Psoas muscle (tissue), 7 donors: ENCODE measurements at regions not wholly inside any gene's neighbourhood (a gene's known extent, or its start where the extent isn't known, plus 50 kb on each side); places are given as distances from the start of the nearest gene placed in this dataset.
A peak's percentile ranks its signal among the peaks of the same experiment; 100 is the strongest.

Experiments
- ATAC-seq, 4 donors: fragments of 200-7000 bp; cut with Tn5 transposase; one replicate each; pipeline ENCODE4 v1.9.1; 2020; ENCODE audit warnings: moderate library complexity in 3 of 4, mild to moderate bottlenecking in 2 of 4
- DNase-seq, 2 donors: peaks; one replicate each; pipeline ENCODE4 v3.0.0-alpha.2; 2020
- H3K27ac ChIP-seq: fragments of 200-600 bp; one replicate; pipeline ENCODE4 v1.8.0; 2022
- H3K27me3 ChIP-seq, 3 donors: fragments of 200-600 bp in 1 of 3; one replicate each; pipeline versions ENCODE4 v1.6.1 to v1.8.0; 2013 to 2022; ENCODE audit warnings: low read length in 2 of 3, mild to moderate bottlenecking in 2 of 3, moderate library complexity in 1 of 3; ENCODE audit not compliant: insufficient read depth in 3 of 3
- H3K36me3 ChIP-seq, 2 donors: fragments of 200-600 bp in 1 of 2; one replicate each; pipeline versions ENCODE4 v1.6.1 to v1.8.0; 2013 to 2022; ENCODE audit warnings: low read depth in 1 of 2, mild to moderate bottlenecking in 1 of 2, moderate library complexity in 1 of 2; ENCODE audit not compliant: insufficient read depth in 1 of 2
- H3K4me1 ChIP-seq: fragments of 200-600 bp; one replicate; pipeline ENCODE4 v1.8.0; 2022
- H3K4me3 ChIP-seq: fragments of 200-600 bp; one replicate; pipeline ENCODE4 v1.8.0; 2022; ENCODE audit warnings: mild to moderate bottlenecking
- H3K9me3 ChIP-seq: fragments of 200-600 bp; one replicate; pipeline ENCODE4 v1.8.0; 2022
- WGBS, 3 donors: extraction: QIAGEN DNeasy Blood & Tissue Kit; methylation state at CpG; one replicate each; pipeline versions ENCODE4 v1.1.6 to v1.1.7; 2013; 5-methylcytosine and 5-hydroxymethylcytosine counted together
- intact Hi-C, 2 donors: fragments of 100-400 bp; cut with DNase I; formaldehyde crosslinking; loops; one replicate each; pipeline versions ENCODE4 v1.11.0 to v1.14.2; 2022
- TF ChIP-seq, protein P1 (sequence below): fragments of 200-600 bp; IDR thresholded peaks from one replicate; pipeline ENCODE4 v1.8.0; 2022; ENCODE audit warnings: antibody characterized with exemption
- donor health status: healthy with polysubstance abuse.
- donor health status: DM: no; HTN: no; CAD: no; lungs with moderate emphysema.
- donor health status: Bipolar disorder and iron deficiency.
- donor health status: healthy.
- donor health status: DM: yes; HTN: yes; CAD: no.
- donor health status: DM: no; HTN: no; CAD: no.
- donor health status: DM: yes; HTN: yes; CAD: no.

DNA sequence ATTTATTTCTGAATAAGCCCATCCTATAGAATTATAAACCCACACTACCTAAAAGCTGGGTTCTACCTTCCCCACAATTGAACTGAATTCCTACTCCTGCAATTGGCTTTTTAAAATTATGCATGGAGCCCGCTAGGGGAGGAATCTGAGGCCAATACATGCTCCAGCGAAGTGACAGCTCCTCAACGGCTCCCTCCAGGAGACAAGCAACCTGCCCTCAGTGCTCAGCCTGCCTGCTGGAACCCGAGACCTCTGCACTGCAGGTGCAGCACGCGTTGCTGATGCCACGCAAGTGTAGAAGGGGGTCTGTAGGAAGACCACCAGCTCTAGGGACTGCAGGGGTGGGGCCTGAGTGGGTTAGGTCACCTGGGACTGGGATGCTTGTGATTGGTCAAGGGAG, 170.2 kb upstream of the CDYL start:
- TF ChIP-seq, protein P1, sequence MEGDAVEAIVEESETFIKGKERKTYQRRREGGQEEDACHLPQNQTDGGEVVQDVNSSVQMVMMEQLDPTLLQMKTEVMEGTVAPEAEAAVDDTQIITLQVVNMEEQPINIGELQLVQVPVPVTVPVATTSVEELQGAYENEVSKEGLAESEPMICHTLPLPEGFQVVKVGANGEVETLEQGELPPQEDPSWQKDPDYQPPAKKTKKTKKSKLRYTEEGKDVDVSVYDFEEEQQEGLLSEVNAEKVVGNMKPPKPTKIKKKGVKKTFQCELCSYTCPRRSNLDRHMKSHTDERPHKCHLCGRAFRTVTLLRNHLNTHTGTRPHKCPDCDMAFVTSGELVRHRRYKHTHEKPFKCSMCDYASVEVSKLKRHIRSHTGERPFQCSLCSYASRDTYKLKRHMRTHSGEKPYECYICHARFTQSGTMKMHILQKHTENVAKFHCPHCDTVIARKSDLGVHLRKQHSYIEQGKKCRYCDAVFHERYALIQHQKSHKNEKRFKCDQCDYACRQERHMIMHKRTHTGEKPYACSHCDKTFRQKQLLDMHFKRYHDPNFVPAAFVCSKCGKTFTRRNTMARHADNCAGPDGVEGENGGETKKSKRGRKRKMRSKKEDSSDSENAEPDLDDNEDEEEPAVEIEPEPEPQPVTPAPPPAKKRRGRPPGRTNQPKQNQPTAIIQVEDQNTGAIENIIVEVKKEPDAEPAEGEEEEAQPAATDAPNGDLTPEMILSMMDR, result no peak
- Histone ChIP-seq H3K4me3 (no peak overlapping the region), H3K9me3 (no peaks in the 10 kb centered on the region), H3K36me3 (no peaks in the 10 kb centered on the region), H3K27ac (no peak overlapping the region), H3K27me3 (no peaks in the 10 kb centered on the region), H3K4me1 (peaks cover 30% of the 10 kb centered on the region)
- WGBS, 3 donors, result 90 to 96% (median 93%) methylated on average over 7 of the region's 7 CpGs
- intact Hi-C loops, result loop anchor here in 1 of 2 donors (5.0 kb wide), 1 partner anchor 254 kb away; no protein-coding TSS in a partner anchor
- DNase-seq, result no peak
- ATAC-seq, result no peak

DNA sequence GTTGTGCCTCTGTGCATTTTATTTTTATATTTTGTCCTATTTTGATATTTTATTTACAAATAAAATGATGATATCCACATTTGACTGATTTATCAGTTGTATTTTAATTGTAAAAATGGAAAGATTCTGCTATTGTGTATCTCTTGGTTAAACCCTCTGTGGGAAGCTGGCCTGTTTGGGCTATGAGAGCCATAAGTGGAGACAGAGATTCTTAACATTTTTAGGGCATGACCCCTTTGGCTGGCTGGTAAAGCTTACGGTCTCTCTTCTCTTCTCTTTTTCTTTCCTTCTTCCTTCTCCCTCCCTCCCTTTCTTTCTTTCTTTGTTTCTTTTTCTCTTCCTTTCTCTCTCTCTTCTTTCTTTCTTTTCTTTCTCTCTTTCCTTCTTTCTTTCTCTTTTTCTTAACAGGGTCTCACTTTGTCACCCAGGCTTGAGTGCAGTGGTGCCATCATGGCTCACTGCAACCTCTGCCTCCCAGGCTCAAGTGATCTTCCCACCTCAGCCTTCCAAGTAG, 172.3 kb upstream of the CDYL start:
- TF ChIP-seq, protein P1, result no peak
- Histone ChIP-seq H3K4me3 (no peak overlapping the region), H3K36me3 (no peaks in the 10 kb centered on the region), H3K4me1 (peaks cover 26% of the 10 kb centered on the region), H3K27ac (no peak overlapping the region), H3K27me3 (no peaks in the 10 kb centered on the region), H3K9me3 (no peaks in the 10 kb centered on the region)
- intact Hi-C loops, result no loop called here
- WGBS, 3 donors, result 9 to 97% (median 48%) methylated on average over 1 of the region's 1 CpG
- no peak for ATAC-seq
- DNase-seq, result no peak

DNA sequence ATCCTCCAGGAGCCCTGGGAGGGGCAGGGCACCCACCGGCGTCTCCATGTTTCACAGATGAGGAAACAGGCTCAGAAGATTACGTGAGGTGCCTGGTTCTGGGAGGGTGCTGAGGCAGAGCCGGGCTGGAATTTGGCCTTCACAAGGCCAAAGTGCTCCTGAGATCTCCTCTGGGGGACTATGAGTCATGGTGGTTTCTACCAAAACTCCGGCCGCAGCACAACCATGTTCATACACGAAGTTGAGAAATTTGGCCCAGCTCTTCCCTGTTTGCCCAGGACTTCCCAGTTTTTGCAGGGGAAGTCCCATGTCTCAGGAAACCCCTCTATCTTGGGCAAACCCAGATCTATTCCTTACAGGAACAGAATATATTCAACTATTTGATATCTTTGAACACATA, 172.9 kb upstream of the CDYL start:
- H3K27ac ChIP-seq, result no peak overlapping the region
- intact Hi-C loops, result no loop called here
- peaks cover 20% of the 10 kb centered on the region for H3K4me1 ChIP-seq
- no peaks in the 10 kb centered on the region for H3K9me3 ChIP-seq
- 85 to 90% (median 87%) methylated on average over 7 of the region's 7 CpGs for WGBS, 3 donors
- TF ChIP-seq, protein P1, result no peak
- ATAC-seq (peak in 2 of 4 donors; percentile 48 to 64), DNase-seq (peak; percentile 63 to 78)
- H3K4me3 ChIP-seq, result no peak overlapping the region
- H3K36me3 ChIP-seq, result no peaks in the 10 kb centered on the region
- no peaks in the 10 kb centered on the region for H3K27me3 ChIP-seq

DNA sequence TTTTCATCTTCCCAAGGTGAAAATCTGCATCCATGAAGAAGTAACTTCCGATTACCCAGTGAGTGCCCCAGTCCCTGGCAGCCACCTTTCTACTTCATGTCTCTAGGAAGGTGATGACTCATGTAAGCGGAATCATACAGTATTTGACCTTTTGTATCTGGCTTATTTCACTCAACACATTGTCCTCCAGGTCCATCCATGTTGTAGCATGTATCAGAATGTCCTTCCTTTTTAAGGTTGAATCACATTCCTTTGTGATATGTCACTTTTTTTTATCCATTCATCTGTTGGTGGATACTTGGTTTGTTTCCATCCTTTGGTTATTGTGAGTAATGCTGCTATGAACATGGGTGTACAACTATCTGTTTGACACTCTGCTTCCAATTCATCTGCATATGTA, 176.3 kb upstream of the CDYL start:
- no peak overlapping the region for H3K4me3 ChIP-seq
- ATAC-seq (no peak), DNase-seq (no peak)
- no peak overlapping the region for H3K27ac ChIP-seq
- TF ChIP-seq, protein P1, result no peak
- H3K27me3 ChIP-seq, result no peaks in the 10 kb centered on the region
- H3K9me3 ChIP-seq, result no peaks in the 10 kb centered on the region
- H3K36me3 ChIP-seq, result no peaks in the 10 kb centered on the region
- H3K4me1 ChIP-seq, result no peaks in the 10 kb centered on the region
- 92 to 98% (median 96%) methylated on average over 2 of the region's 2 CpGs for WGBS, 3 donors
- intact Hi-C loops, result no loop called here

DNA sequence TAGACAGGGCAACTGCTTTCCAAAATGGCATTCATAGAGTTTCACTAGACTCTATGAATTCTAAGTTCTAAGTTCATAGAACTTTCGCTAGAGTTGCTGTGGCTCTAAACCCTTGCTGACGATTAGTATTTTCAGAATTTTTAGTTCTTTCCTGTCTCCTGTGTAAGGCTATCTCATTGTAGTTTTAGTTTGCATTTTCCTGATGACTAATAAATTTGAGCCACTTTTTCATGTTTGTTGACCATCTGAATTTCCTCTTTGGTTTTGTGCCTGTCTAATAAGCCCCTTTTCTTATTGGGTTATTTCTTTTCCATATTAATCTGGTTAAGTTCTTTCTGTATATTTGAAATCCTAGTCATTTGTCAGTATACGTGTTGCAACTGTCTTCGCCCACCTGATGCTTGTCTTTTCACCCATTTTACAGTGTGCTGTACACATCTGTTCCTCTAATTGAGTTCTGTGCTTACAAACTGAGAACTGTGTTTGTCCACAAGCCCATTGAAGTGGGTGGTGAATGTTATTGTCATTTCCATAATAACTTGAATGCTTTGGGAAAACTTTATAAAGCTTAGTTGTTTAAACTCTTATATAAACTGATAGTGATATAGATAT, 177.7 kb upstream of the CDYL start:
- intact Hi-C loops, result no loop called here
- Histone ChIP-seq H3K27ac (no peak overlapping the region), H3K4me1 (no peaks in the 10 kb centered on the region), H3K9me3 (no peaks in the 10 kb centered on the region), H3K36me3 (no peaks in the 10 kb centered on the region), H3K27me3 (no peaks in the 10 kb centered on the region), H3K4me3 (no peak overlapping the region)
- DNase-seq, result no peak
- 81 to 88% (median 86%) methylated on average over 4 of the region's 4 CpGs for WGBS, 3 donors
- no peak for ATAC-seq
- TF ChIP-seq, protein P1, result no peak
